ENCODE measurements at regions not wholly inside any gene's neighbourhood (a gene's known extent, or its start where the extent isn't known, plus 50 kb on each side); places are given as distances from the start of the nearest gene placed in this dataset.

DNA sequence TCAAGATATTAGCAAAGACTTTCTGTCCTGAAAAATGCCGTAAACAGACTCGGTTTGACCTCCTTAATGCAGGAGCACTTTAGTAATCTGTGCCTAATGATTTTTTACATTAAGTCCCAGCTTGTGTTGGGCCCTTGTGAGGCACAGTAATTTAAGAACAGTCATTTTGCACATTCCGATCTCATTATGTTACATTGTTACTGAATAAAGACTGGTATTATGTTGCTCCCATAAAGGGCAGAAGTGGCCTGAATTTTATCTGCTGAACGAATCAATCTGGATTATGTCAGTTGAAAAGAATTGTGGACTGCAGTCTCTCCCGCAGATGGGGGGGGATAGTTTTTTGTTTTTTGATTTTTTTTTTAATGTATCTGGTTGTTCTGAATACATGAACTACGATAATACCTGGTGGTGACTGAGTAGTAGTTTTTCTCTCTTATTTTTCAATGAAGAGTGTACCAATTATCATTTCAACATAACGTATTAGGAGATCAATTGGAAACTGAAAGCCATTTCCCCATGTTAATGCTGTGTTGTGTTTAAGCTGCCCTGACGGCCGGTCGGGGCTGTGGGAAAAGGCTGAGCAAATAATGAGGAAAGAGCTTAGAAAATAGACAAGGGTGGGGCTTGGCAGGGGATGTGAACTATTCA, 290.2 kb downstream of the ZNF536 start:
- TF ChIP-seq, protein P1, sequence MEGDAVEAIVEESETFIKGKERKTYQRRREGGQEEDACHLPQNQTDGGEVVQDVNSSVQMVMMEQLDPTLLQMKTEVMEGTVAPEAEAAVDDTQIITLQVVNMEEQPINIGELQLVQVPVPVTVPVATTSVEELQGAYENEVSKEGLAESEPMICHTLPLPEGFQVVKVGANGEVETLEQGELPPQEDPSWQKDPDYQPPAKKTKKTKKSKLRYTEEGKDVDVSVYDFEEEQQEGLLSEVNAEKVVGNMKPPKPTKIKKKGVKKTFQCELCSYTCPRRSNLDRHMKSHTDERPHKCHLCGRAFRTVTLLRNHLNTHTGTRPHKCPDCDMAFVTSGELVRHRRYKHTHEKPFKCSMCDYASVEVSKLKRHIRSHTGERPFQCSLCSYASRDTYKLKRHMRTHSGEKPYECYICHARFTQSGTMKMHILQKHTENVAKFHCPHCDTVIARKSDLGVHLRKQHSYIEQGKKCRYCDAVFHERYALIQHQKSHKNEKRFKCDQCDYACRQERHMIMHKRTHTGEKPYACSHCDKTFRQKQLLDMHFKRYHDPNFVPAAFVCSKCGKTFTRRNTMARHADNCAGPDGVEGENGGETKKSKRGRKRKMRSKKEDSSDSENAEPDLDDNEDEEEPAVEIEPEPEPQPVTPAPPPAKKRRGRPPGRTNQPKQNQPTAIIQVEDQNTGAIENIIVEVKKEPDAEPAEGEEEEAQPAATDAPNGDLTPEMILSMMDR (IDR thresholded peaks at IDR 0.05): no peak
- TF ChIP-seq POLR2A (IDR thresholded peaks at IDR 0.05): peak in 1 of 2 donors; percentile 26

Data from adrenal gland (tissue), 5 donors.